IPS DF 6.9 (cell line): ENCODE measurements at regions not wholly inside any gene's neighbourhood (a gene's known extent, or its start where the extent isn't known, plus 50 kb on each side); places are given as distances from the start of the nearest gene placed in this dataset.
A peak's percentile ranks its signal among the peaks of the same experiment; 100 is the strongest.

ENCODE experiments used
- DNase-seq: peaks from one replicate; pipeline ENCODE4 v3.0.0-alpha.2; 2013; ENCODE audit warnings: low read depth, low spot score
- H3K27ac ChIP-seq: one replicate; pipeline ENCODE4 v1.5.1; 2013; ENCODE audit warnings: low read length, control low read depth
- H3K27me3 ChIP-seq: 2 replicates; pipeline ENCODE4 v1.6.1; 2013; ENCODE audit warnings: mild to moderate bottlenecking, low read length; ENCODE audit not compliant: control insufficient read depth, insufficient read depth
- H3K36me3 ChIP-seq: 2 replicates; pipeline ENCODE4 v1.6.1; 2013; ENCODE audit warnings: low read length; ENCODE audit not compliant: control insufficient read depth, insufficient read depth
- H3K4me1 ChIP-seq: 2 replicates; pipeline ENCODE4 v1.6.1; 2013; ENCODE audit warnings: low read length; ENCODE audit not compliant: control insufficient read depth, insufficient read depth
- H3K4me3 ChIP-seq: 2 replicates; pipeline ENCODE4 v1.5.1; 2013; ENCODE audit warnings: mild to moderate bottlenecking, low read length
- H3K9me3 ChIP-seq: 2 replicates; pipeline ENCODE4 v1.6.1; 2013; ENCODE audit warnings: low read length, inconsistent platforms; ENCODE audit not compliant: control insufficient read depth, insufficient read depth
- WGBS: extraction: QIAGEN DNeasy Blood & Tissue Kit; methylation state at CpG from one replicate; pipeline ENCODE4 v1.1.7; 2013; ENCODE audit warnings: mixed read lengths, missing lambda C conversion rate; ENCODE audit not compliant: insufficient read length, insufficient coverage; 5-methylcytosine and 5-hydroxymethylcytosine counted together

DNA sequence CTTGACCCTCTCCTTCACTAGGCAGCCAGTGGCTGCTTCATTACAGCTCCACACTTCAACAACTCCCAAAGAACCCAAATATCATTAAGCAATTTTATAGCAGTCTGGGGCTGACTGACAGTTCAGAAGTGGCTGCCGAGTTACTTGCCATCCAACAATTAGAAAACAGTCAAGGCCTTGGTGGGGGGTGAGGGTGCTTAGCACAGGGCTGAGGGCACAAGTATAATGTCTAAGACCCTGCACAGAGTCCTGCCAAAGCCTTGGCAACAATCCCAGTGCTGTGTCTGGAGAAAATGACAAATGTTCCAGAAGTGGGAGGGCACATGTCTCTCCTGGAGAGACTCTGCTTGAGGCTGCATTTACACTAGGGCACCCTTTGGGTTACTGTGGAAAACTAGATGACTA is 71.1 kb downstream of the CXCL12 start:
- DNase-seq = no peak
- no peak overlapping the region for H3K4me3 ChIP-seq
- H3K27ac ChIP-seq = no peak overlapping the region
- no peaks in the 10 kb centered on the region for H3K9me3 ChIP-seq
- H3K36me3 ChIP-seq = no peaks in the 10 kb centered on the region
- H3K4me1 ChIP-seq = peaks cover 6% of the 10 kb centered on the region
- no CpG with 5 or more reads among the region's 1 CpG for WGBS
- H3K27me3 ChIP-seq = no peaks in the 10 kb centered on the region

DNA sequence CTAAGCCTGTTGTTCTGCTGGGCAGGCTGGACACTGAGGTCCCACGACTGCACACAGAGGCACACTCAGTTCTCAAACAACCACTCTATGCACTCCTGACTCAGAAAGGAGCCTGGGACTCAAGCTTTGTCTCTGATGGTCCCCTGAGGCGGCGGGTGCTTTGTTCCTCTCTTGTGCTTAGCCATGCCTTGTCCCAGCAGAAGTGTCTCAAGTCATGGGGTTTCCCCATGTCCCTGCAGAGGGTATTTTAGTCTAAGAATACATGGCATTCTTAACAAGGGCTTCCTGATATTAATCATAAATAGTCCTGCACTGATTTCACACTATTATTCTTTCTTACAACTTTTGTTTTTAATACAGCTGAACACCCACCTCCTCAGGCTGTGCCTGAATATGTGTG is 72.5 kb downstream of the CXCL12 start:
- H3K27me3 ChIP-seq = no peaks in the 10 kb centered on the region
- peaks cover 6% of the 10 kb centered on the region for H3K4me1 ChIP-seq
- no peaks in the 10 kb centered on the region for H3K9me3 ChIP-seq
- no peak for DNase-seq
- H3K27ac ChIP-seq = no peak overlapping the region
- no CpG with 5 or more reads among the region's 3 CpGs for WGBS
- no peaks in the 10 kb centered on the region for H3K36me3 ChIP-seq
- H3K4me3 ChIP-seq = no peak overlapping the region

DNA sequence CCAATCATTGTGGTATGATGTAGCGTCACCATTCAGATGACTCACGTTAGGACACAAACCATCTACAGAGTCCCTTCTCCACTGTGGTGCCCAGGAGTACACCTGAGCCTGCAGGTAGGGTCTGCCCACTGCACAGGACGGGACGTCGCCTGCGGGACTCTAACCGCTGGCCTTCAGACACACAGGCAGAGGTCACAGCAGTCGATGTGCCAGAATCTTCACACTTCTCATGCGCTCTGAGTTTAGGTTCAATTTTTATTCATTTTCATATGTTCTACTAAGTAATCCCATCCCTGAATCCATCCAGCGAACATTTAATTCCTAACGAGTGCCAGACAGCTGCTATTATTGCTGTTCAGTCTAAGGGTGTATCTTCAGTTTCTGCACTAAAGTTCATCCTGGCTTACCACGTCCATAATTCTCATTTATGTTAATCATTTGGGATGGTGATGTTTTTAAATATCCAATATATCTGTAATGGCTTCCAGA is 73.3 kb downstream of the CXCL12 start:
- Histone ChIP-seq H3K36me3 (no peaks in the 10 kb centered on the region), H3K27ac (no peak overlapping the region), H3K27me3 (no peaks in the 10 kb centered on the region), H3K9me3 (no peaks in the 10 kb centered on the region), H3K4me1 (peaks cover 6% of the 10 kb centered on the region), H3K4me3 (no peak overlapping the region)
- no peak for DNase-seq
- no CpG with 5 or more reads among the region's 12 CpGs for WGBS

DNA sequence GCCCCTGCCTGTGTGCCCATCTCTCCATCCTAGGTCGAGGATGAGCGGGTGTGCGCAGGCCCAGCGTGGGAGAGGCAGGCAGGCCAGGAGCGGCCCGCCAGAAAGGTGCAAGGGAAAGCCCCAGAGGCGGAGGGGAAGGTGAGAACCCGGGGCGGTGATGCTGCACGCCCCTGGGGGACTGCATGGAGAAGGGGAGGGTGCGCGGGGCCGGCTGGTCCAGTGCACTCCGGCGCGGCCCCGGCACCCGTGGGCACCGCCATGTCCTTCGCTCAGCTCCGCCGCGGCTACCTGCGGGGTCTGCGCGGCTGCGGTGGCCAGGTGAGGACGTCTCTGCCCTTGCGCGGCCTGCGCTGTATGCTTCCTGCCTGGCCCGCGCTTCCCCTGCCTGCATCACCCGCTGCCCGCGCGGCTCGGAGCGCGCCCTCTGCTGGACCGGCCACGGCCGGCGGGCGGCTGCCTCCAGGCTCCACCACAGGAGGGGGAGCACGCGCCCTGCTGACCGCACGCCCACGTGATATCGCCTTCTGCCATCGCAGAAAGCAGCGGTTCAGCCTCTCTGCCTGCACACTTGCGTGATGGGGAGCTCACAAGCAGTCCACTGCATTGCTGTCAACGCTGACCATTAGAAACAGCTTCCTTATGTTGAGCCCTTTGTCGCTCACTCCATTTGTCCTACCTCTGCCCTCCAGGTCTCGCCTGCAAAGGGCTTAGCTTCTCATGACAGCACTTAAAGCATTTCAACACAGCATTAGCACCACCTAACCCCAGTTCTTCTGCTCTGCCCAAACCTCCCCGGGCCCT is 73.9 kb downstream of the CXCL12 start:
- no peaks in the 10 kb centered on the region for H3K9me3 ChIP-seq
- H3K4me1 ChIP-seq = peaks cover 6% of the 10 kb centered on the region
- no CpG with 5 or more reads among the region's 58 CpGs for WGBS
- peak; percentile 76 for DNase-seq
- peak overlapping the region; percentile 4; the same call in 1 of the 2 replicates for H3K4me3 ChIP-seq
- no peaks in the 10 kb centered on the region for H3K36me3 ChIP-seq
- no peaks in the 10 kb centered on the region for H3K27me3 ChIP-seq
- H3K27ac ChIP-seq = no peak overlapping the region

DNA sequence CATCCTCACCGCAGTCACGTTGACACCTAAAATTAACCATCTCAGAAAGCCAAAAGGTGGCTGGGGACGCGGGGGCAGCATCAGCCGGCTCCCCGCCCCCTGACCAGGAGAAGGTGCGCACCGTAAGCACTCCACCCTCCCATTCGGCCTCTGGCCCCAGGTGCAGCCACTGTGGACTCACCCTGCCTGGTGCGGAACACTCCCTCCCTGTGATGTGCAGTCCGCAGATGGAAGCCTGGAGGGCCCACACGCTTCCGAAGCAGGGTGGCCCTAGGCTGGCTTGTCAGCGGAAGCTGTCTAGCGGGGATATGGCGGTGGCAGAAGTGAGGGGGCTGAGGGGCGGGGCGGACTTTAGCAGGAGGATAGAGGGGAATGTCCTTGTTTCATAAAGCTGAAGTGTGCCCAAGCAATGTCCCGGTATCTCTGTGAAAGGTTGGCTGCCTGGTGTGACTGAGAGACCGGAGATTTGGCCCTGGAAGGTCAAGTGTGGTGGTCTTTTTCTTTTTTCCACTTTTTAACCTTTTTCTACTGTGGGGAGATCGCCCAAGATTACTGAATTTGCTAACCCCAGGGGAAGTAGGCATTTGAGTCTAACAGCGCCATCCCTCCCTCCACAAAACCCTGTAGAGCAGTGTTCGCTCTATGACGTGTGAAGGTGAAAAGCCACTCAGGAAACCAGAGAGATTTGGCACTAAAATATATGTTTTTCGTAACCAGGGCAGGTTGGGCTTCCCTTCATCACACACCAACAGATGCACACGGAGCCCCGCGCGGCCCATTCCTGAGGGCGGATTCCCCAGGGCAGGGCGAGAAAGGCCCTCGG is 74.7 kb downstream of the CXCL12 start:
- no peaks in the 10 kb centered on the region for H3K9me3 ChIP-seq
- no peak for DNase-seq
- H3K4me1 ChIP-seq = peaks cover 6% of the 10 kb centered on the region
- no peaks in the 10 kb centered on the region for H3K36me3 ChIP-seq
- no peak overlapping the region for H3K4me3 ChIP-seq
- no CpG with 5 or more reads among the region's 32 CpGs for WGBS
- H3K27ac ChIP-seq = no peak overlapping the region
- H3K27me3 ChIP-seq = no peaks in the 10 kb centered on the region

DNA sequence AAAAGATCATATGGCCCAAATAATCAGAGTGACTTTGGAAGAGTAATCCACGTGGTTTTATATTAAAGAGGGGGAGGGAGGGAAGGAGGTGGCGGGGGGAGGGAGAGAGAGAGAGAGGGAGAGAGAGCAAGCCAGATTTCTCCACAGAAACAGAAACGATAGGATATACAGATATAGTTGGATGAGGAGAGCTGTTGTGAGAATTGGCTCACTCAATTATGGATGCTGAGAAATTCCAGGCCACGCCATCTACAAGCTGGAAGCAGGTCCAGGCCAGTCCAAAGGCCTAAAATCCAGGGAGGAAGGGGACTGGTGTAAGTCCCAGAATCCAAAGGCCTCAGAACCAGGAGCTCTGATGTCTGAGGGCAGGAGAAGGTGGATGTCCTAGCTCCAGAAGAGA is 75.5 kb downstream of the CXCL12 start:
- Histone ChIP-seq H3K9me3 (no peaks in the 10 kb centered on the region), H3K27me3 (no peaks in the 10 kb centered on the region), H3K36me3 (no peaks in the 10 kb centered on the region), H3K27ac (no peak overlapping the region), H3K4me1 (peaks cover 6% of the 10 kb centered on the region), H3K4me3 (no peak overlapping the region)
- DNase-seq = no peak
- no CpG with 5 or more reads among the region's 4 CpGs for WGBS

DNA sequence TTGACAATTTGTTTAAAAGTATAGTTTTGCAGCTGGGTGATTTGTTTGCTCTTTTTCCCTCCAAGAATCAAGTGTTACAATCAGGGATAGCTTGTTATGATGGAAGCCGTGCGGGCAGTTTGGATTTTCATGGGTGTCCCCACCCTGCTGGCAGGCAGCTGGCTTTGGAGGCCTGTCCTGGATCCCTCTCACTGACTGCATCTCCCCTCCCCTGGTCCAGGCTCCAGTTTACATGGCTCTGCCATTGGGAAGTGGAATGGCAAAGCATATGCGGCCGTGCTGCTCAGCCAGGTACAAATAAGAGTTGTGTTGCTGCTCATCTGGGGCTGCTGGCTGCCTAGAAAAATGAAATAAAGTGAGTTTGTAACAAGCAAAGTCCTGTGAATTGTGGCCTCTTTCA is 76.0 kb downstream of the CXCL12 start:
- H3K36me3 ChIP-seq = no peaks in the 10 kb centered on the region
- peaks cover 6% of the 10 kb centered on the region for H3K4me1 ChIP-seq
- no peaks in the 10 kb centered on the region for H3K27me3 ChIP-seq
- DNase-seq = no peak
- no peaks in the 10 kb centered on the region for H3K9me3 ChIP-seq
- no peak overlapping the region for H3K27ac ChIP-seq
- no CpG with 5 or more reads among the region's 4 CpGs for WGBS
- no peak overlapping the region for H3K4me3 ChIP-seq

DNA sequence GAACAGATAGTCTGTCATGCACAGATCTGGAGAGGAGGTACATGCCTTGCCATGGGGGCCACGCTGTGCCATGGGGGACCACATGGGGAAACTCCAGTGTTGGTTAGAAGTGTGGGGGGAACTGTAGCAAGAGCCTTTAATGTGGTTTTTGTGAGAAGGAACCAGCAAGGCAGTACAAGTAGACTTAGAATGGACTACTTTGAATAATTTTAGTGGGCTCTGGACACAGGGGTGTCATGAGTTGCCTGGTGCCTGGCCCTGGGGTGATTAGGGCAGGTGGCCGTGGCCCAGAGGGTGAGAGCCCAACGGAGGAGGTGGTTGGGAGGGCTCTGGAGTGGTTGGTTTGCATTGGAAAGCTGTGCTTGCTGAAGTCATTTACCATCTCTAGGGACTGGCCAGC is 77.2 kb downstream of the CXCL12 start:
- Histone ChIP-seq H3K36me3 (no peaks in the 10 kb centered on the region), H3K9me3 (no peaks in the 10 kb centered on the region), H3K4me1 (peaks cover 6% of the 10 kb centered on the region), H3K27ac (no peak overlapping the region), H3K27me3 (no peaks in the 10 kb centered on the region), H3K4me3 (no peak overlapping the region)
- no CpG with 5 or more reads among the region's 3 CpGs for WGBS
- DNase-seq = no peak

DNA sequence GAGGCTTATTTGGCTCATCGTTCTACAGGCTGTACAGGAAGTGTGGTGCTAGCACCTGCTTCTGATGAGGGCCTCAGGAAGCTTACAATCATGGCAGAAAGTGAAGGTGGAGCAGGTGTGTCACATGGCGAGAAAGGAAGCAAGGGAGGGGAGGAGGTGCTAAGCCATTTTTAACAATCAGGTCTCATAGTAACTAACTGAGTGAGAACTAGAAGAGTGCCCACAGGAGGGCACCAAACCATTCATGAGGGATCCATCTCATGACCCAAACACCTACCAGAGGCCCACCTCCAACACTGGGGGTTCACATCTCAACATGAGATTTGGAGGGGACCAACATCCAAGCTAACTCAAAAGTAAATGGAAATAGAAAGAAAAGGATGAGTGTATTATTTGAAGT is 78.1 kb downstream of the CXCL12 start:
- Histone ChIP-seq H3K4me1 (peaks cover 6% of the 10 kb centered on the region), H3K27me3 (no peaks in the 10 kb centered on the region), H3K36me3 (no peaks in the 10 kb centered on the region), H3K27ac (no peak overlapping the region), H3K9me3 (no peaks in the 10 kb centered on the region), H3K4me3 (no peak overlapping the region)
- WGBS = no CpG with 5 or more reads among the region's 2 CpGs
- DNase-seq = no peak

DNA sequence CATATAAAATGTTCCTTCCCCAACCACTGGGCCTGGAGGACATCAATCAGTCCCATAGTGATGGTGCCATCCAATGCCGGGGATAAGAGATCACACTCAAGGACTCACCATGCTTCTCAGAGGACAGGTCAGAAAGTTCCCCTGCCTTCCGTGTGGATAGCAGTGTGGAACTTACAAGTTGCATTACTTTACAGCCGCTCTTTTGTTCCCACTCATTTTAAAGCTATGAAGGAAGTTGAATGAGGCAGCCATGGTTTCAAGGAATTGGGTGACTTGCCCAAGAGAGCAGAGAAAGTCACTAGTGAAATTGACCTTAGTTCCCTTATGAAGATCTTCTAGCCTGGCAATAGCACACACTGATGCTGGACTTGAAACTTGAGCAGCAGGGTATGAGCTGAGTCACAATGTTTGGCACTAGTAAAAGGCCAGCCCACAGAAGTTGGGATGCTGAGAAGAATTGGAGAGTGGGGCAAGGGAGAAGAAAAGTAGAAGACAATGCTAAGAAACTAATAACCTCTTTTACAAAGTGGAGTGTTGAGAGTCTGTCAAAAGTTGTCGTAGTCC is 78.7 kb downstream of the CXCL12 start:
- H3K4me3 ChIP-seq = no peak overlapping the region
- no peaks in the 10 kb centered on the region for H3K9me3 ChIP-seq
- no CpG with 5 or more reads among the region's 4 CpGs for WGBS
- peaks cover 3% of the 10 kb centered on the region; the same call in 1 of the 2 replicates for H3K4me1 ChIP-seq
- H3K27ac ChIP-seq = no peak overlapping the region
- DNase-seq = no peak
- H3K27me3 ChIP-seq = no peaks in the 10 kb centered on the region
- H3K36me3 ChIP-seq = no peaks in the 10 kb centered on the region
